ENCODE measurements at regions not wholly inside any gene's neighbourhood (a gene's known extent, or its start where the extent isn't known, plus 50 kb on each side); places are given as distances from the start of the nearest gene placed in this dataset.

GRCh38 chr13:64369121-64369520, 2861.0 kb downstream of the PCDH9 start:
- TF ChIP-seq TAF1 (conservative IDR thresholded peaks at IDR 0.05) = no peak
- TF ChIP-seq GABPA (IDR thresholded peaks at IDR 0.05 in 1 of 2, conservative IDR thresholded peaks at IDR 0.05 in 1 of 2) = no peak
- no peak for TF ChIP-seq CTCF (IDR thresholded peaks at IDR 0.05; ENCODE audit: low read depth, low read length, missing input control)
- no peak for TF ChIP-seq RAD21 (IDR thresholded peaks at IDR 0.05)
- TF ChIP-seq, protein P1, sequence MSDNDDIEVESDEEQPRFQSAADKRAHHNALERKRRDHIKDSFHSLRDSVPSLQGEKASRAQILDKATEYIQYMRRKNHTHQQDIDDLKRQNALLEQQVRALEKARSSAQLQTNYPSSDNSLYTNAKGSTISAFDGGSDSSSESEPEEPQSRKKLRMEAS (IDR thresholded peaks at IDR 0.05) = no peak
- no peak for TF ChIP-seq RXRA (IDR thresholded peaks at IDR 0.05)

Measured in liver (tissue), 3 donors.